T-helper 2 cell treated with Interferon-gamma antibody and Interleukin-4, amounts not matched to agents 5 μg/mL and 100 μg/mL, for 36 hours (primary cell): ENCODE measurements at regions not wholly inside any gene's neighbourhood (a gene's known extent, or its start where the extent isn't known, plus 50 kb on each side); places are given as distances from the start of the nearest gene placed in this dataset.
"Not testable (repeated sequence)": the region's sequence is repeated elsewhere in the genome, so short reads cannot be mapped to it uniquely, and the experiment has no call there.

Source experiments
- DNase-seq: peaks from one replicate; pipeline ENCODE4 v3.0.0; 2021; ENCODE audit warnings: low spot score
- H3K27ac Mint-ChIP-seq: one replicate; pipeline ENCODE4 v1.8.0; 2021; ENCODE audit warnings: mild to moderate bottlenecking, mixed read lengths
- H3K27me3 Mint-ChIP-seq: one replicate; pipeline ENCODE4 v1.8.0; 2021; ENCODE audit warnings: low read depth, mixed read lengths
- H3K36me3 Mint-ChIP-seq: one replicate; pipeline ENCODE4 v1.8.0; 2021; ENCODE audit warnings: low read depth, mixed read lengths
- H3K4me1 Mint-ChIP-seq: one replicate; pipeline ENCODE4 v1.8.0; 2021; ENCODE audit warnings: low read depth, mixed read lengths
- H3K4me3 Mint-ChIP-seq: one replicate; pipeline ENCODE4 v1.8.0; 2022; ENCODE audit warnings: mild to moderate bottlenecking, moderate library complexity, mixed read lengths
- H3K9me3 Mint-ChIP-seq: one replicate; pipeline ENCODE4 v1.8.0; 2021; ENCODE audit warnings: mixed read lengths

DNA sequence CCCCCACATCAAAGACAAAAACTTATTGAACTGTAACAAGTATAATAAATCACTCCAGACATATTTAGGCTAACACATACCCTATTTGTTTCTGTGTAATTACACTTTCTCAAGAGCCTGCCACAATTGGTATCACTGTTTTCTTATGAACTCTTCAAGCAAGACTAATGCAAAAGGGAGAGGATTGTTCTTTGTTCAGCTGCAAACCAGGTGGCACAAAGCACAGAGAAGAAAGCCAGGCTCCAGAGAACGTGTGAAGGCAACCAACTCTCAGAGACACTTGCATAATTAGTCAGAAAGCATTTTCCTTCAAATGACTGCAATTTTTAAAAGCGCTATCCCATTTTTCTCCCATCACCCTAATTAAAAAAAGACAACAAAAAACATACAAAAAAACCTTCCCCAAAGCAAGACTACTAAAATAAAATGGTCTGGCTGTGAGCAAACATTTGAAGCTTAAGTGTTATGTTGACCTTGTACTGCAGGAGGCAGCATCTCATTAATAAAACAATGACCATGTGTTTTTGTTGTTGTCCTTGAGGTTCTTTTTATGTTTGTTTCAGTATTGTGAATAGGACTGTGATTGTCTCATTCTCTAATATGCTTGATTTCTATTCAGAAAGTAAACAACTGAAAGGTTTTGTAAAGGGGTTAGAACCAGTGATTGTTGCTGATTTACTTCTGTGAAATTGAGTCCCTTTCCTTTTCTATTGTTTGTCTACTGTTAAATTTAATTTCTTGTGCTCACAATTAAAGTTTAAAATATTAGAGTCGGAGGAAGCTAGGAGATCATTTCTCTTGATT, 452.7 kb upstream of the PDE3A start:
- Mint-ChIP-seq H3K9me3 (no peaks in the 10 kb centered on the region), H3K36me3 (no peaks in the 10 kb centered on the region), H3K27me3 (peaks cover 3% of the 10 kb centered on the region), H3K4me1 (peaks cover 1% of the 10 kb centered on the region), H3K4me3 (no peak overlapping the region), H3K27ac (no peak overlapping the region)
- no peak for DNase-seq

DNA sequence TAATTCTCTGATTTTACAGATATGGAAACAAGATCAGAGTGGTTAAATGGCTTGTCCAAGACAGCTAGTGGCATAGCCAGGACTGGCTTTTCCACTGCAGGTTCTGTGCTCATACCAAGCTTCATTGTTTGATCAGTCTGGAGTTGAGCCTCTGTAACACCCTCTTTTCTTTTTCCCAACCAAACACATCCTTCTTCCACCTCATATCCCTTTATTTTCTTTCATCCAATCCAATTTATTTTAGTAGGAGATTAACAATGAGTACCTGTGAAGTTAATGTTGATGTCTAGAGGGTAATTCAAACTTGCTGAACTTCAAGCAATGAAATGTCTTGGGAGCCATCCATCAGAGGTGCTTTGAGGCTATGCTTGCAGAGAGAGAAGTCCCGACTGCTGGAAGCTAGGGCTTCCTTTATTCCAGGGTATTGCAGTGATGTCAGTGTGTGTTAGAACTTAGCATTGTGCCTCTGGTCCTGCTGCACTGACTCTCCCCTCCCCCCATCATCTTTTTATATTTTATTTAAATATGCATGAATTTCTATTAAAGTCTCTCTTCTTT, 452.1 kb upstream of the PDE3A start:
- Mint-ChIP-seq H3K27me3 (peaks cover 3% of the 10 kb centered on the region), H3K4me3 (no peak overlapping the region), H3K4me1 (peaks cover 1% of the 10 kb centered on the region), H3K27ac (no peak overlapping the region), H3K36me3 (no peaks in the 10 kb centered on the region), H3K9me3 (no peaks in the 10 kb centered on the region)
- no peak for DNase-seq

DNA sequence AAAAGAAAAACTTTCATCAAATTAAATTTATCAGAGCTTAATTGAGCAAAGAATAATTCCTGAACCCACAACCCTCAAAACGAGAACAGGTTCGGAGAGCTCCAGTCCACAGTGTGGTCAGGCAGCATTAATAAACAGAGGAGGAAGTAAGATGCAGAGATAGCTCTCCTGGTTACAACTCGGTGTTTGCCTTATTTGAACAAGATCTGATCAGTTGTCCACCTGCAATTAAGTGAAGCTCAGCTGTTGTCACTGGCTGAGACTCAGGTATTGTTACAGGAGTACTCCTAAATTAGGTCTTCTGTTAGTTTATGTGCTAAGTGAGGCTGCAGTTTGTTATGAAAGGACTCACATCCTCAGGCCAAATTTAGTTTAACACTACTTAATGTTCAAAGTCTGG, 451.4 kb upstream of the PDE3A start:
- Mint-ChIP-seq H3K4me3 (no peak overlapping the region), H3K27me3 (peaks cover 3% of the 10 kb centered on the region), H3K4me1 (peaks cover 1% of the 10 kb centered on the region), H3K9me3 (no peaks in the 10 kb centered on the region), H3K36me3 (no peaks in the 10 kb centered on the region), H3K27ac (no peak overlapping the region)
- no peak for DNase-seq

DNA sequence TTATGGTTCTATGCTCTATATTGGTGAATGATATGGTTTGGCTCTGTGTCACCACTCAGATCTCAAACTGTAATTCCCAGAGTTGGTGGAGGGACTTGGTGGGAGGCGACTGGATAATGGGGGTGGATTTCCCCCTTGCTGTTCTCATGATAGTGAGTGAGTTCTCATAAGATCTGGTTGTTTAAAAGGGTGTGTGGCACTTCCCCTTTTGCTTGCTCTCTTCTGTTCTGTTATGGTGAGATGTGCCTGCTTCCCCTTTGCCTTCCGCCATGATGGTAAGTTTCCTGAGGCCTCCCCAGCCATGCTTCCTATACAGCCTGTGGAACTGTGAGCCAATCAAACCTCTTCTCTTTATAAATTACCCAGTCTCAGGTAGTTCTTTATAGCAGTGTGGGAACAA, 446.6 kb upstream of the PDE3A start:
- H3K4me1 Mint-ChIP-seq, H3K36me3 Mint-ChIP-seq, H3K27ac Mint-ChIP-seq, H3K9me3 Mint-ChIP-seq, H3K4me3 Mint-ChIP-seq, H3K27me3 Mint-ChIP-seq, DNase-seq: not testable (repeated sequence)

DNA sequence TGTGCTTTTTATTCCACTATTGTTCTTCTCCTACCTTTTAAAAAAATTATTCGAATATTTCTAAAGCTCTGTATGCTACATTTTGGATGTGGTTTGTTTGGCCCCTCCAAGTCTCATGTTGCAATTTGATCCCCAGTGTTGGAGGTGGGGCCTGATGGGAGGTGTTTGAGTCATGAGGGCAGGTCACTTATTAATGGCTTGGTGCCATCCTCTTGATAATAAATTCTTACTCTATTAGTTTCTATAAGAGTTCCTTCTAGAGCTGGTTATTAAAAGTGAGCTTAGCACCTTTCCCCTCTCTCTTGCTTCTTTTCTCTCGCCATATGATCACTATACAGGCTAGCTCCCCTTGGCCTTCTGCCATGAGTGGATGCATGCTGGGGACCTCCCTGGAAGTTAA, 445.6 kb upstream of the PDE3A start:
- no peak overlapping the region for H3K27ac Mint-ChIP-seq
- no peak overlapping the region for H3K4me3 Mint-ChIP-seq
- H3K36me3 Mint-ChIP-seq = no peaks in the 10 kb centered on the region
- H3K9me3 Mint-ChIP-seq = no peaks in the 10 kb centered on the region
- no peak for DNase-seq
- H3K27me3 Mint-ChIP-seq = no peaks in the 10 kb centered on the region
- H3K4me1 Mint-ChIP-seq = no peaks in the 10 kb centered on the region

DNA sequence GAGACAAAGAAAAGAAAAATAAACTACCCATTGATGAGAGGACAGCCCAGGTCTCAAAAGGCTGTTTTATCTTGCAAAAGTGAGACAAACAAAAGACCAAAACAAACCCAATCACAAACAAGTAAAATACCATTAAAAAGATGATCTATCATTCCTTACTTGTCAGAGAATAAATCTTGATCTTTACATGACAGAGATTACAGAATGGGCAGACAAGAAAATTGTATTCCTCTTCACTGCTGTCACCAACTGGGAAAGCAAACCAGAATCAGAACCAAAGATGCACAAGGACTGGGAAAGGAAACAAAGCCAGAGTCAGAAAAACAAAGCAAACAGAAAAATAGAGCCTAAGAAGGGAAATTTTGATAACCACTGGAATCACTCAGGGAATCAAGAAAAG, 444.0 kb upstream of the PDE3A start:
- no peak for DNase-seq
- Mint-ChIP-seq H3K9me3 (no peaks in the 10 kb centered on the region), H3K27me3 (no peaks in the 10 kb centered on the region), H3K4me1 (no peaks in the 10 kb centered on the region), H3K4me3 (no peak overlapping the region), H3K27ac (no peak overlapping the region), H3K36me3 (no peaks in the 10 kb centered on the region)

DNA sequence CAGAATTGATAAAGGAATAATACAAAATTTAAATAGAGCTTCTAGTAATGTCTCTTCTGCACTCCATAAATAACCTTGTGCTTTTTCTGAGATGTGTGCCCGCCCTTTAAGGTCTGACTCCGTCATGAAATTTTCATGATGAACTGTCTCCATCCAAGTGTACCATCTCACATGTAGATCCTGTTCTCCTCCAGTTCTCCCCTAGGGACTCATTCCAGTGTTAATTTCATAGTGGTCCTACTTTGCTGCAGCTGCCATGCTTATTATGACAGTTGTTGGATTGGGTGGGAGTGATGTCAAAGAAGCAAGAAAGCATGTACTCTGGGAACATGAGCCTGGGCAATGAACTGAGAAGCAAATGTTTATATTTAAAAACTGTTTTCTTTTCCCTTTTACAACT, 442.5 kb upstream of the PDE3A start:
- no peaks in the 10 kb centered on the region for H3K36me3 Mint-ChIP-seq
- no peak for DNase-seq
- H3K27me3 Mint-ChIP-seq = no peaks in the 10 kb centered on the region
- no peak overlapping the region for H3K4me3 Mint-ChIP-seq
- H3K9me3 Mint-ChIP-seq = no peaks in the 10 kb centered on the region
- no peak overlapping the region for H3K27ac Mint-ChIP-seq
- H3K4me1 Mint-ChIP-seq = no peaks in the 10 kb centered on the region

DNA sequence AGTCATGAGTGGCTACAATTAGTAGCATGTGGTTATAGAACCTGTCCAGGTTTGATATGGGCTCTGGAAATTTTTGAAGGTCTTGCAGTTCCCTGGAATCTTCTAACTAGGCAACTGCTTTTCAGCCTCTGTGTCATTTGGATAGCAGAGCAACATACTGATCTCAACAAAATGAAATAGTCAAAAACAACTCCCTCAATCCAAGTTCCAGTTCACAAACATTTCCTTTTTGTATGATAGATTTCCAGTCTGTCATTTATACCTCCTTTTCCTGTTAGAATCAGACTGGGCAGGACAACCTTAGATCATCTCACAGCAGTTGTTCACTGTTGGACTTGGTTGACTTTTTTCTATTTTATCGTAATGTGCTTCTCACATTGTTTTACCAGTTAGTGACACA, 442.1 kb upstream of the PDE3A start:
- no peak overlapping the region for H3K4me3 Mint-ChIP-seq
- no peak overlapping the region for H3K27ac Mint-ChIP-seq
- no peaks in the 10 kb centered on the region for H3K36me3 Mint-ChIP-seq
- H3K27me3 Mint-ChIP-seq = no peaks in the 10 kb centered on the region
- no peak for DNase-seq
- no peaks in the 10 kb centered on the region for H3K4me1 Mint-ChIP-seq
- H3K9me3 Mint-ChIP-seq = no peaks in the 10 kb centered on the region

DNA sequence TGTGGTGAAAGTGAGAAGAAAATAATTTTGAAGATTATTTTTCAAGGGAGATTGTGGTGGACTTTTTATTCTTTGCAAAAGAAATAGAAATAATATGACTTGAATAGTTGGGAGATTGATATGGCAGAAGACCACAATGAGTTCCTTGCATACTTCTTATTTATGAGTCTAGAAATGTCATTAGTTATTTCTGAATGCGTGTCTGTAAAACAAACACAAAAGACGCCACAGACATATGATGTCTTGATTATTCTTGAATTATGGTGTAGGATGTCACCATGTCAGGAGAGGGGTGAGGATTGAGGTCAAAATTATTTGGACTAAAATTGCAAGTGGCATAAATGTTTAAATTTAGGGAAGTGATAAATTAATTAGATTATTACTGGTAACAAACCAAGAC, 440.7 kb upstream of the PDE3A start:
- Mint-ChIP-seq H3K9me3 (no peaks in the 10 kb centered on the region), H3K4me3 (no peak overlapping the region), H3K27me3 (no peaks in the 10 kb centered on the region), H3K27ac (no peak overlapping the region), H3K4me1 (no peaks in the 10 kb centered on the region), H3K36me3 (no peaks in the 10 kb centered on the region)
- DNase-seq = no peak

DNA sequence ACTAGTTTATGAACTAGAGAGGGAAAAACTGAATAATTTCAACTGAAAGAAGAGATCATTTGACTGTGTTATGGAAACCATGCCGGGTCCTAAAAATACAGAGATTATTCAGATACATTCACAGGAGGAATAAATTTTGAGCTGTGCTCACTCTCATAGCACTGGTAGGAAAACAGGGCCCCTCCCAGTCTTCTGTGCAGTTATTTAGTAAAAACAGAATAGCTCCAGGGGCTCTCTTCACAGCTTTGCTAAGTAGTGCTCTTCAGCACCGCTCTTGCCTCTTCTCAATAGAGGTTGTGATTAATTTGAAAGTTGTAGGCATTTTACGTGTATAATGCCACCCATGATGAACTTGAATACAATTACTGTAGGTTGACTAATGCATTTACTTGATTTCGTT, 435.9 kb upstream of the PDE3A start:
- Mint-ChIP-seq H3K27me3 (no peaks in the 10 kb centered on the region), H3K27ac (no peak overlapping the region), H3K4me3 (no peak overlapping the region), H3K4me1 (no peaks in the 10 kb centered on the region), H3K36me3 (no peaks in the 10 kb centered on the region), H3K9me3 (no peaks in the 10 kb centered on the region)
- no peak for DNase-seq

DNA sequence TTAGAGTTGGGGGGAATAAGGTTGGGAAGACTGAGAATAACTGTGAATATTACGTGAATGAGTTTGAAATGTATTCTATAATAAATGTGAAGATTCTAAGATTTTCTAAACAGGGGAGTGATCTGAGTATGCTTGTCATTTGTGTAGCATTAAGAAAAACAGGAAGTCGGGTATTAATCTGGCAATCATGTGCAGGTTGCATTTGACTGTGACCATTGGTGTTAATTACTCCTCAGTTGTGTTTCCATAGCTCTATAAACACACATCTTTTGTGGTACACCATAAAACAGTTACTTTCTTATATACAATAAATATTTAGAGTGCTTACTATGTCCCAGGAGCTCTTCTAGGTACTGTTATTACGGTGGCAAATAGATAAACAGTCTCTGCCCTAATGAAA, 434.4 kb upstream of the PDE3A start:
- Mint-ChIP-seq H3K27me3 (no peaks in the 10 kb centered on the region), H3K27ac (no peak overlapping the region), H3K4me3 (no peak overlapping the region), H3K9me3 (no peaks in the 10 kb centered on the region), H3K4me1 (no peaks in the 10 kb centered on the region), H3K36me3 (no peaks in the 10 kb centered on the region)
- no peak for DNase-seq

DNA sequence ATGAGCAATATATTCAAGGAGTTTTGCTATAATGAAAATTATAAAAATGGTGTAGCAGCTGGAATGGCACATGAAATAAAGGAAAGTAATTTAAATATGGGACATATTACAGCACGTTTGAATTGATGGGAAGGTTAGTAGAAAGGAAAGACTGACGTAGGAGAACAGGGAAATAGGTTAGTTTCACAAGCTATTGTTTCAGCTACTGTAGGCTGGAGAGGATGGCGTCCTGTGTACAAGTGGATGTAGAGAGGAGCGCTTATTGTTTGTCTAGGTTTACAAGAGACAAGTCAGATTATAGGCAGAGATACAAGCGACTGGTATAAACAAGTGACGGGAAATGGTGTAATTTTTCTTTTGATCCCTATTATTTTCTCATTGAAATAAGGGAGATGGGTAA, 431.2 kb upstream of the PDE3A start:
- no peaks in the 10 kb centered on the region for H3K27me3 Mint-ChIP-seq
- H3K4me1 Mint-ChIP-seq = no peaks in the 10 kb centered on the region
- no peak overlapping the region for H3K27ac Mint-ChIP-seq
- H3K4me3 Mint-ChIP-seq = no peak overlapping the region
- H3K36me3 Mint-ChIP-seq = no peaks in the 10 kb centered on the region
- H3K9me3 Mint-ChIP-seq = no peaks in the 10 kb centered on the region
- DNase-seq = no peak

DNA sequence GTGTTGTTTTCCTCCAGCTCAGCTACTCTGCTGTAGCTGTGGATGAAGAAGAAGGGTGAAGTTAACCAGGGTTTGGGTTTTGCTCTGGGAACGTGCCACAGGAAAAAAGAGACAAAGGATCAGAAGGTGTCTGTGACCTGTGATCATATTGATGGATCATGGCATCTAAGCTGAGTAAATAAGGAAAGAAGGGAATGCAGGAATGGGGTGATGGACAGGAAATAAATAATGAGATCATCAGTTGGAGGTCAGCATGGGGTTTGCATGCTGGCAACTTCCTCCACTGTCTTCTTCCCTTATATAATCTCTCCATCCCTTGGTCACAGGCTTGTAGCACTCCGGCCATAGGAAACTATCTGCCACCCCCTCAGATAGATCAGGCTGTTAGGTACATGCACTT, 430.3 kb upstream of the PDE3A start:
- Mint-ChIP-seq H3K4me1 (no peaks in the 10 kb centered on the region), H3K36me3 (no peaks in the 10 kb centered on the region), H3K27me3 (no peaks in the 10 kb centered on the region), H3K9me3 (no peaks in the 10 kb centered on the region), H3K4me3 (no peak overlapping the region), H3K27ac (no peak overlapping the region)
- DNase-seq = no peak

DNA sequence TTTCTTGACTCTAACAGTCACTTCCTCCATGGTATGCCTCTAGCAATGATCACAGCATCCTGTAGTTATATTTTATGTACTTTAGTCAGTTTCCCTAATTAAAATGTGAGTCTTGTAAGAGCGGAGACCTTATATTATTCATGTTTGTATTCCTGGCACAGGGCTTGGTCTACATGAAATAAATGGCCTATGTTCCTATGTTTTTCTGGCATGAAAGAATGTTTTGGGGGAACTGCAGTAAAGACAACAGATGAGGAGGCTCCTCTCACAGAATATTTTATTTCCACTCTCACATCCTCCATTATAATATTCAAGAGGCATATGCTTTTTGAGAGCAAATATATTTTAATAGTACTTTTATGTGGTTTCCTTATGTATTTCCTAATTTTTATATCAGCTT, 429.8 kb upstream of the PDE3A start:
- Mint-ChIP-seq H3K4me1 (no peaks in the 10 kb centered on the region), H3K4me3 (no peak overlapping the region), H3K9me3 (no peaks in the 10 kb centered on the region)

DNA sequence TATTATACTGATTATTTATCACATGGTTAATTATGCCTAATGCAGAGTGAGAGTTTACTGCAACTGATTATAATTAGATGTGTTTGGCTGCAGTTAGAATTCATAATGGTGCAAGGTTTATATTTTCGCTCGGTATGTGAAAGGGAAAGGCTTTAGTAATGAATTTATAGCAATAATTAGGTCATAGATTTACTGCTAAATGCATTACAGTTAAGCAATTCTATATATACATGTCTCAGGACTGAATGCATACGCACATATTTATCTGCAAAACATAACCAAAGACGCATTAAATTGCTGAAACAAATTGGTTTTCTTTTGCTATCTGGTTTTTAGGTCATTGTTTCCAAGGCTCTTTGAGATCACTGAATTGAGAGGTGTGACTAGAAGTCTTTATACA, 428.1 kb upstream of the PDE3A start:
- Mint-ChIP-seq H3K27me3 (no peaks in the 10 kb centered on the region), H3K36me3 (no peaks in the 10 kb centered on the region), H3K4me3 (no peak overlapping the region), H3K9me3 (no peaks in the 10 kb centered on the region), H3K4me1 (no peaks in the 10 kb centered on the region), H3K27ac (no peak overlapping the region)
- DNase-seq = no peak

More for the DNA sequence above, 429.8 kb upstream of the PDE3A start:
- no peak overlapping the region for H3K27ac Mint-ChIP-seq
- no peaks in the 10 kb centered on the region for H3K36me3 Mint-ChIP-seq
- no peaks in the 10 kb centered on the region for H3K27me3 Mint-ChIP-seq
- DNase-seq = no peak
